ENCODE measurements at regions not wholly inside any gene's neighbourhood (a gene's known extent, or its start where the extent isn't known, plus 50 kb on each side); places are given as distances from the start of the nearest gene placed in this dataset.

GRCh38 chr16:79897453-79898146 is 297.1 kb upstream of the MAF start:
- no peak for TF ChIP-seq POLR2A (IDR thresholded peaks at IDR 0.05)
- no peak for TF ChIP-seq CTCF (IDR thresholded peaks at IDR 0.05)

Data from lower leg skin (tissue), 3 donors.